HEK293T (cell line): ENCODE measurements at regions not wholly inside any gene's neighbourhood (a gene's known extent, or its start where the extent isn't known, plus 50 kb on each side); places are given as distances from the start of the nearest gene placed in this dataset.

Experiments used
- CTCF ChIA-PET: fragments of 350-600 bp; formaldehyde crosslinking; extraction: SDS; loops from one replicate; lab custom pipeline; 2021; ENCODE audit warnings: antibody characterized with exemption, inconsistent platforms; lab: Yijun Ruan, JAX
- POLR2A ChIA-PET: fragments of 350-600 bp; formaldehyde crosslinking; extraction: SDS; loops from one replicate; lab custom pipeline; 2020; ENCODE audit warnings: antibody characterized with exemption, inconsistent platforms; lab: Yijun Ruan, JAX
- DNase-seq: peaks from one replicate; pipeline ENCODE4 v3.0.0; 2012; ENCODE audit warnings: mixed read lengths; ENCODE audit errors: extremely low spot score
- ARNT ChIP-seq: fragments of 450-650 bp; IDR thresholded peaks from 2 replicates; pipeline ENCODE4 v1.6.1; 2017; ENCODE audit warnings: mild to moderate bottlenecking
- BHLHE40 ChIP-seq: fragments of 450-650 bp; IDR thresholded peaks from 2 replicates; pipeline ENCODE4 v1.6.1; 2016; ENCODE audit warnings: mild to moderate bottlenecking, moderate library complexity, borderline replicate concordance
- CTBP1 ChIP-seq: fragments of 450-650 bp; IDR thresholded peaks from 2 replicates; pipeline ENCODE4 v1.6.1; 2016; ENCODE audit warnings: borderline replicate concordance
- ELF4 ChIP-seq: fragments of 450-650 bp; IDR thresholded peaks from 2 replicates; pipeline ENCODE4 v1.6.1; 2017; ENCODE audit warnings: antibody characterized with exemption
- FOXA1 ChIP-seq: fragments of 450-650 bp; IDR thresholded peaks from 2 replicates; pipeline ENCODE4 v1.6.1; 2016; ENCODE audit warnings: mild to moderate bottlenecking
- FOXK2 ChIP-seq: fragments of 450-650 bp; IDR thresholded peaks from 2 replicates; pipeline ENCODE4 v1.6.1; 2016; ENCODE audit warnings: mild to moderate bottlenecking
- FOXM1 ChIP-seq: fragments of 450-650 bp; IDR thresholded peaks from 2 replicates; pipeline ENCODE4 v1.6.1; 2017; ENCODE audit warnings: mild to moderate bottlenecking, borderline replicate concordance
- HDGF ChIP-seq: fragments of 450-650 bp; IDR thresholded peaks from 2 replicates; pipeline ENCODE4 v1.6.1; 2017; ENCODE audit warnings: antibody characterized with exemption, borderline replicate concordance
- L3MBTL2 ChIP-seq: fragments of 450-650 bp; conservative IDR thresholded peaks from 2 replicates; pipeline ENCODE4 v1.6.1; 2016; ENCODE audit warnings: mild to moderate bottlenecking
- LEF1 ChIP-seq: fragments of 450-650 bp; IDR thresholded peaks from 2 replicates; pipeline ENCODE4 v1.6.1; 2017; ENCODE audit warnings: mild to moderate bottlenecking, borderline replicate concordance
- NFRKB ChIP-seq: fragments of 450-650 bp; IDR thresholded peaks from 2 replicates; pipeline ENCODE4 v1.6.1; 2016; ENCODE audit warnings: mild to moderate bottlenecking, moderate library complexity
- PKNOX1 ChIP-seq: fragments of 450-650 bp; IDR thresholded peaks from 2 replicates; pipeline ENCODE4 v1.6.1; 2016
- SP1 ChIP-seq: fragments of 450-650 bp; IDR thresholded peaks from 2 replicates; pipeline ENCODE4 v1.6.1; 2017
- SUZ12 ChIP-seq: fragments of 450-650 bp; IDR thresholded peaks from 2 replicates; pipeline ENCODE4 v1.6.1; 2016; ENCODE audit warnings: mild to moderate bottlenecking
- TARDBP ChIP-seq: fragments of 450-650 bp; IDR thresholded peaks from 2 replicates; pipeline ENCODE4 v1.6.1; 2016
- ZNF384 ChIP-seq: fragments of 450-650 bp; IDR thresholded peaks from 2 replicates; pipeline ENCODE4 v1.6.1; 2016

- no peak for DNase-seq
- ChIA-PET POLR2A (no interaction called here), CTCF (no interaction called here)
- TF ChIP-seq LEF1, result no peak
- TF ChIP-seq NFRKB, result no peak
- TF ChIP-seq BHLHE40, result no peak
- TF ChIP-seq ARNT, result no peak
- TF ChIP-seq SUZ12, result no peak
- no peak for TF ChIP-seq FOXK2
- no peak for TF ChIP-seq ZNF384
- no peak for TF ChIP-seq TARDBP
- no peak for TF ChIP-seq FOXA1
- TF ChIP-seq CTBP1, result no peak
- TF ChIP-seq ELF4, result no peak
- TF ChIP-seq HDGF, result no peak
- TF ChIP-seq SP1, result no peak
- no peak for TF ChIP-seq PKNOX1
- no peak for TF ChIP-seq FOXM1
These were observed 771.1 kb upstream of the GRM7 start for GRCh38 chr3:6089780-6090179.

- POLR2A ChIA-PET, result no interaction called here
- DNase-seq, result no peak
- TF ChIP-seq FOXM1, result no peak
- no peak for TF ChIP-seq ZNF384
- no peak for TF ChIP-seq HDGF
- CTCF ChIA-PET, result no interaction called here
These were observed 769.7 kb upstream of the GRM7 start for GRCh38 chr3:6091262-6091661.

- DNase-seq, result no peak
- TF ChIP-seq PKNOX1 (no peak), CTBP1 (no peak), ZNF384 (no peak), FOXM1 (no peak), HDGF (no peak), LEF1 (no peak), ARNT (no peak), FOXK2 (no peak), NFRKB (no peak), ELF4 (no peak), FOXA1 (no peak)
- CTCF ChIA-PET, result no interaction called here
- POLR2A ChIA-PET, result no interaction called here
These were observed 765.9 kb upstream of the GRM7 start for GRCh38 chr3:6095006-6095405.

- ChIA-PET CTCF (no interaction called here), POLR2A (no interaction called here)
These were observed 763.9 kb upstream of the GRM7 start for GRCh38 chr3:6097021-6097420.

GRCh38 chr3:6097556-6097955 is 763.4 kb upstream of the GRM7 start:
- CTCF ChIA-PET, result no interaction called here
- TF ChIP-seq ELF4 (no peak), SUZ12 (no peak)
- POLR2A ChIA-PET, result no interaction called here
- no peak for DNase-seq

More at GRCh38 chr3:6097021-6097420, 763.9 kb upstream of the GRM7 start:
- no peak for DNase-seq
- TF ChIP-seq FOXK2, result no peak
- no peak for TF ChIP-seq PKNOX1
- TF ChIP-seq CTBP1, result no peak
- no peak for TF ChIP-seq LEF1
- no peak for TF ChIP-seq L3MBTL2
- TF ChIP-seq HDGF, result no peak
- no peak for TF ChIP-seq SUZ12
- TF ChIP-seq NFRKB, result no peak
- no peak for TF ChIP-seq BHLHE40
- TF ChIP-seq FOXA1, result no peak
- no peak for TF ChIP-seq ARNT
- no peak for TF ChIP-seq ELF4
- TF ChIP-seq ZNF384, result no peak
- TF ChIP-seq FOXM1, result no peak

- TF ChIP-seq ZNF384 (no peak), SP1 (no peak), NFRKB (no peak), CTBP1 (no peak), LEF1 (no peak), ELF4 (no peak), SUZ12 (no peak), TARDBP (no peak), FOXK2 (no peak), PKNOX1 (no peak)
- ChIA-PET POLR2A (no interaction called here), CTCF (no interaction called here)
- no peak for DNase-seq
These were observed 762.3 kb upstream of the GRM7 start for GRCh38 chr3:6098516-6099157.
